K562 (cell line): ENCODE measurements at regions not wholly inside any gene's neighbourhood (a gene's known extent, or its start where the extent isn't known, plus 50 kb on each side); places are given as distances from the start of the nearest gene placed in this dataset.

Experiments used
- CTBP1 ChIP-seq: fragments of 450-650 bp; IDR thresholded peaks from 2 replicates; pipeline ENCODE4 v1.6.1; 2016; ENCODE audit warnings: borderline replicate concordance
- EP300 ChIP-seq: IDR thresholded peaks from 2 replicates; pipeline ENCODE4 v1.6.1; 2012; ENCODE audit warnings: low read length, improper control_type of control experiment
- KAT8 ChIP-seq: fragments of 450-650 bp; IDR thresholded peaks from 2 replicates; pipeline ENCODE4 v1.6.1; 2016; ENCODE audit warnings: low read depth, mild to moderate bottlenecking
- KDM5B ChIP-seq: fragments of 200-600 bp; sonication (generic); IDR thresholded peaks from 2 replicates; pipeline ENCODE4 v1.6.1; 2012; ENCODE audit warnings: low read depth, mild to moderate bottlenecking, moderate library complexity, low read length, control low read depth, inconsistent platforms; ENCODE audit not compliant: insufficient replicate concordance
- KLF10 ChIP-seq: fragments of 250-450 bp; sonication (Bioruptor Pico); IDR thresholded peaks from 2 replicates; pipeline ENCODE4 v1.6.1; 2021; ENCODE audit warnings: matching md5 sums
- MAZ ChIP-seq, 2 experiments: fragments of 450-650 bp in 1 of 2; sonication (generic) in 1 of 2; formaldehyde crosslinking; IDR thresholded peaks in 1 of 2; conservative IDR thresholded peaks in 1 of 2; 2 replicates each; pipeline versions ENCODE4 v1.4.0 to v1.5.0; 2020; ENCODE audit warnings: mild to moderate bottlenecking in 1 of 2, missing genetic modification reagents in 1 of 2
- MEF2A ChIP-seq: IDR thresholded peaks from 2 replicates; pipeline ENCODE4 v1.6.1; 2011; ENCODE audit warnings: low read depth, mild to moderate bottlenecking, low read length, moderate library complexity; ENCODE audit not compliant: control insufficient read depth
- MXI1 ChIP-seq: IDR thresholded peaks from 2 replicates; pipeline ENCODE4 v1.6.1; 2011; ENCODE audit warnings: low read depth, mild to moderate bottlenecking, improper control_type of control experiment, low read length
- POLR2G ChIP-seq: fragments of 200-400 bp; formaldehyde crosslinking; IDR thresholded peaks from 2 replicates; pipeline ENCODE4 v1.6.1; 2017; ENCODE audit warnings: low read depth, mild to moderate bottlenecking, antibody characterized with exemption, low read length, moderate library complexity
- RAD51 ChIP-seq: fragments of 450-650 bp; IDR thresholded peaks from 2 replicates; pipeline ENCODE4 v1.7.1; 2016; ENCODE audit warnings: low read depth, mild to moderate bottlenecking, borderline replicate concordance
- RFX5 ChIP-seq: IDR thresholded peaks from 2 replicates; pipeline ENCODE4 v1.6.1; 2011; ENCODE audit warnings: low read depth, mild to moderate bottlenecking, improper control_type of control experiment, low read length
- ZNF146 ChIP-seq: IDR thresholded peaks from one replicate; pipeline ENCODE4 v1.6.1; 2018; ENCODE audit warnings: missing compliant biosample characterization; ENCODE audit not compliant: unreplicated experiment
- ZNF253 ChIP-seq: fragments of 250-450 bp; sonication (Bioruptor Pico); conservative IDR thresholded peaks from 2 replicates; pipeline ENCODE4 v1.6.1; 2021; ENCODE audit warnings: mild to moderate bottlenecking
- TF ChIP-seq, protein P1 (sequence below), 3 experiments: IDR thresholded peaks in 2 of 3; conservative IDR thresholded peaks in 1 of 3; 2 replicates each; pipeline ENCODE4 v1.5.1; 2011 to 2012; ENCODE audit warnings: low read length in 3 of 3, mild to moderate bottlenecking in 3 of 3, control low read depth in 2 of 3, improper control_type of control experiment in 1 of 3, inconsistent platforms in 1 of 3, low read depth in 1 of 3, mixed read lengths in 1 of 3, moderate library complexity in 1 of 3; ENCODE audit not compliant: insufficient read depth in 2 of 3

DNA sequence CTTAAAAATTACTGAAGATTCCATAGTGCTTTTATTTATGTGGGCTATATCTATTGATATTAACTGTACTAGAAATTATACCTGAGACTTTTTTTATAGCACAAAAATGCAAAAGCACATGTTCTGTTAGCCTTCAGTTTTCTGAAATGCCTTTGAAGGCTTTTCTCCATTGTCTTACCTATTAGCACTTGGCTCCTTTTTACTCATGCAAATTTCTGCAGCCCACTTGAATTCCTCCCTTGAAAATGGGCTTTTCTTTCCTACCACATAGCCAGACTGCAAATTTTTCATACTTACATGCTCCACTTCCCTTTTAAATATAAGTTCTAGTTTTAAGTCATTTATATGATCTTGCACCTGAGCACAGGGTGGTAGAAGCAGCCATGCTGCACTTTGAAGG lies 453.0 kb upstream of the TRIB2 start:
- TF ChIP-seq MXI1, result no peak
- no peak for TF ChIP-seq ZNF146
- TF ChIP-seq POLR2G, result no peak
- TF ChIP-seq ZNF253 (CRISPR knock-in tag), result no peak
- no peak for TF ChIP-seq EP300
- no peak for TF ChIP-seq CTBP1
- TF ChIP-seq, protein P1, sequence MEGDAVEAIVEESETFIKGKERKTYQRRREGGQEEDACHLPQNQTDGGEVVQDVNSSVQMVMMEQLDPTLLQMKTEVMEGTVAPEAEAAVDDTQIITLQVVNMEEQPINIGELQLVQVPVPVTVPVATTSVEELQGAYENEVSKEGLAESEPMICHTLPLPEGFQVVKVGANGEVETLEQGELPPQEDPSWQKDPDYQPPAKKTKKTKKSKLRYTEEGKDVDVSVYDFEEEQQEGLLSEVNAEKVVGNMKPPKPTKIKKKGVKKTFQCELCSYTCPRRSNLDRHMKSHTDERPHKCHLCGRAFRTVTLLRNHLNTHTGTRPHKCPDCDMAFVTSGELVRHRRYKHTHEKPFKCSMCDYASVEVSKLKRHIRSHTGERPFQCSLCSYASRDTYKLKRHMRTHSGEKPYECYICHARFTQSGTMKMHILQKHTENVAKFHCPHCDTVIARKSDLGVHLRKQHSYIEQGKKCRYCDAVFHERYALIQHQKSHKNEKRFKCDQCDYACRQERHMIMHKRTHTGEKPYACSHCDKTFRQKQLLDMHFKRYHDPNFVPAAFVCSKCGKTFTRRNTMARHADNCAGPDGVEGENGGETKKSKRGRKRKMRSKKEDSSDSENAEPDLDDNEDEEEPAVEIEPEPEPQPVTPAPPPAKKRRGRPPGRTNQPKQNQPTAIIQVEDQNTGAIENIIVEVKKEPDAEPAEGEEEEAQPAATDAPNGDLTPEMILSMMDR (IDR thresholded peaks at IDR 0.05 in 2 of 3, conservative IDR thresholded peaks at IDR 0.05 in 1 of 3; ENCODE audit: insufficient read depth in 2 of 3, low read depth in 1 of 3, low read length in 3 of 3), result no peak
- no peak for TF ChIP-seq MAZ (CRISPR knock-in tag; conservative IDR thresholded peaks at IDR 0.05 in 1 of 2, IDR thresholded peaks at IDR 0.05 in 1 of 2)
- TF ChIP-seq RFX5, result no peak
- TF ChIP-seq KAT8, result no peak
- no peak for TF ChIP-seq RAD51
- no peak for TF ChIP-seq MEF2A
- TF ChIP-seq KLF10 (CRISPR knock-in tag), result no peak
- no peak for TF ChIP-seq KDM5B
